GOT3 (cell line): ENCODE measurements at regions not wholly inside any gene's neighbourhood (a gene's known extent, or its start where the extent isn't known, plus 50 kb on each side); places are given as distances from the start of the nearest gene placed in this dataset.

ENCODE experiments used
- DNase-seq: peaks from one replicate; lab custom pipeline; 2025; ENCODE audit warnings: mixed read lengths; lab: John Stamatoyannopoulos, UW

- no peak for DNase-seq
Measured at GRCh38 chr2:120953066-120953756, 217.5 kb downstream of the GLI2 start.

GRCh38 chr2:120953843-120954584 is 218.3 kb downstream of the GLI2 start:
- no peak for DNase-seq

- no peak for DNase-seq
Measured at GRCh38 chr2:120954939-120955338, 219.3 kb downstream of the GLI2 start.

- DNase-seq, result no peak
Measured at GRCh38 chr2:120955427-120955826, 219.8 kb downstream of the GLI2 start.

- DNase-seq, result no peak
Measured at GRCh38 chr2:120956486-120957156, 221.0 kb downstream of the GLI2 start.

- DNase-seq, result no peak
Measured at GRCh38 chr2:120957905-120958304, 222.2 kb downstream of the GLI2 start.

- DNase-seq, result no peak
Measured at GRCh38 chr2:120958623-120959366, 223.1 kb downstream of the GLI2 start.

GRCh38 chr2:120959426-120959825 is 223.8 kb downstream of the GLI2 start:
- no peak for DNase-seq

GRCh38 chr2:120960770-120961366 is 225.2 kb downstream of the GLI2 start:
- no peak for DNase-seq

GRCh38 chr2:120961396-120961795 is 225.7 kb downstream of the GLI2 start:
- DNase-seq, result no peak

- DNase-seq, result no peak
Measured at GRCh38 chr2:120963997-120964705, 228.5 kb downstream of the GLI2 start.

- DNase-seq, result no peak
Measured at GRCh38 chr2:120964819-120965218, 229.2 kb downstream of the GLI2 start.

- no peak for DNase-seq
Measured at GRCh38 chr2:120966510-120967254, 231.0 kb downstream of the GLI2 start.

- no peak for DNase-seq
Measured at GRCh38 chr2:120968307-120969015, 232.8 kb downstream of the GLI2 start.

GRCh38 chr2:120969613-120970355 is 234.1 kb downstream of the GLI2 start:
- DNase-seq, result no peak

- no peak for DNase-seq
Measured at GRCh38 chr2:120971866-120972265, 236.2 kb downstream of the GLI2 start.

- no peak for DNase-seq
Measured at GRCh38 chr2:120972286-120972685, 236.6 kb downstream of the GLI2 start.

GRCh38 chr2:120973196-120973595 is 237.5 kb downstream of the GLI2 start:
- no peak for DNase-seq

- no peak for DNase-seq
Measured at GRCh38 chr2:120974950-120975349, 239.3 kb downstream of the GLI2 start.
